SK-N-MC (cell line): ENCODE measurements at regions not wholly inside any gene's neighbourhood (a gene's known extent, or its start where the extent isn't known, plus 50 kb on each side); places are given as distances from the start of the nearest gene placed in this dataset.

Experiments used
- EZH2 ChIP-seq: fragments of 200-600 bp; sonication (generic); IDR thresholded peaks from one replicate; pipeline ENCODE4 v1.6.1; 2017; ENCODE audit warnings: antibody characterized with exemption
- FOXP2 ChIP-seq: optimal IDR thresholded peaks from 2 replicates; pipeline ENCODE3; 2011; ENCODE audit warnings: mild to moderate bottlenecking, moderate library complexity; ENCODE audit not compliant: insufficient read depth; ENCODE audit errors: extremely low read length, control extremely low read depth
- POLR2AphosphoS5 ChIP-seq: IDR thresholded peaks from 2 replicates; pipeline ENCODE4 v1.6.1; 2012; ENCODE audit warnings: mild to moderate bottlenecking, low read depth, low read length, borderline replicate concordance

DNA sequence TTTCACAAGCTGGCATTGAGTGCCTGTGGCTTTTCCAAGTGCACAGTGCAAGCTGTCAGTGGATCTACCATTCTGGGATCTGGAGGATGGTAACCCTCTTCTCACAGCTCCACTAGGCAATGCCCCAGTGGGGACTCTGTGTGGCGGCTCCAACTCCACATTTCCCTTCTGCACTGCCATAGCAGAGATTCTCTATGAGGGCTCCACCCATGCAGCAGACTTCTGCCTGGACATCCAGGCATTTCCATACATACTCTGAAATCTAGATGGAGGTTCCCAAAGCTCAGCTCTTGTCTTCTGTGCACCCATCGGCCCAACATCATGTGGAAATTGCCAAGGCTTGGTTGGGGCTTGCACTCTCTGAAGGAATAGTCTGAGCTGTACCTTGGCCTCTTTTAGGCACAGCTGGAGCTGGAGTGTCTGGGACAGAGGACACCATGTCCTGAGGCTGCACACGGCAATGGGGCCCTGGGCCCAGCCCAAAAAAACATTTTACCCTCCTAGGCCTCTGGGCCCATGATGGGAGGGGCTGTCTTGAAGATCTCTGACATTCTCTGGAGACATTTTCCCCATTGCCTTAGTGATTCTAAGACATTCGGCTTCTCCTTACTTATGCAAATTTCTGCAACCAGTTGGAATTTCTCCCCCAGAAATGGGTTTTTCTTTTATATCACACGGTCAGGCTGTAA lies 313.3 kb upstream of the SFSWAP start:
- TF ChIP-seq POLR2AphosphoS5 (no peak), FOXP2 (no peak), EZH2 (no peak)
